Pancreas (tissue), 10 donors: ENCODE measurements at regions not wholly inside any gene's neighbourhood (a gene's known extent, or its start where the extent isn't known, plus 50 kb on each side); places are given as distances from the start of the nearest gene placed in this dataset.
A peak's percentile ranks its signal among the peaks of the same experiment; 100 is the strongest.

Experiments
- ATAC-seq, 4 donors: fragments of 200-7000 bp; cut with Tn5 transposase; one replicate each; pipeline versions ENCODE4 v1.8.0 to v1.9.1; 2020; ENCODE audit warnings: mild to moderate bottlenecking in 4 of 4, moderate library complexity in 4 of 4
- DNase-seq, 6 donors: peaks; one replicate each; pipeline ENCODE4 v3.0.0-alpha.2; 2020
- FAIRE-seq: peaks from 2 replicates; lab custom pipeline; 2012; peaks lifted over from hg19 to GRCh38; lab: Jason Lieb, UNC
- H3K27ac ChIP-seq, 4 donors: fragments of 200-600 bp; sonication (generic); 1 replicate in 3 of 4; 2 replicates in 1 of 4; pipeline versions ENCODE4 v1.5.0 to v1.8.0; 2020
- H3K27me3 ChIP-seq, 4 donors: fragments of 200-600 bp; one replicate each; pipeline ENCODE4 v1.8.0; 2021
- H3K36me3 ChIP-seq, 3 donors: fragments of 200-600 bp; sonication (generic) in 1 of 3; one replicate each; pipeline versions ENCODE4 v1.5.0 to v1.8.0; 2020 to 2021
- H3K4me1 ChIP-seq, 3 donors: fragments of 200-600 bp; one replicate each; pipeline ENCODE4 v1.8.0; 2021
- H3K4me3 ChIP-seq, 4 donors: fragments of 200-600 bp; sonication (generic) in 2 of 4; one replicate each; pipeline versions ENCODE4 v1.5.0 to v1.8.0; 2020 to 2021
- H3K9me3 ChIP-seq, 4 donors: fragments of 200-600 bp; one replicate each; pipeline ENCODE4 v1.8.0; 2021
- CTCF ChIP-seq, 4 donors: fragments of 200-600 bp; sonication (generic) in 3 of 4; IDR thresholded peaks; one replicate each; pipeline versions ENCODE4 v1.5.0 to v1.8.0; 2021; ENCODE audit warnings: antibody characterized with exemption in 4 of 4
- WGBS, 2 donors: extraction: QIAGEN DNeasy Blood & Tissue Kit; methylation state at CpG; one replicate each; pipeline ENCODE4 v1.1.7; 2013; 5-methylcytosine and 5-hydroxymethylcytosine counted together
- intact Hi-C, 3 donors: fragments of 100-400 bp; cut with DNase I; formaldehyde crosslinking; loops; one replicate each; pipeline versions ENCODE4 v1.11.1 to v1.14.2; 2022
- donor health status: healthy with polysubstance abuse.
- donor health status: DM: no; HTN: no; CAD: no; lungs with moderate emphysema.
- donor health status: DM: no; HTN: no; CAD: no.
- donor health status: control.
- donor health status: control.
- donor health status: Bipolar disorder and iron deficiency.
- donor health status: DM: yes; HTN: yes; CAD: no.
- donor health status: DM: no; HTN: no; CAD: no.
- donor health status: DM: no; HTN: no; CAD: no.
- donor health status: DM: yes; HTN: yes; CAD: no.

- DNase-seq: no peak
- intact Hi-C loops: no loop called here
- no peak for FAIRE-seq
Observed at GRCh38 chr18:34627137-34627920, 82.8 kb upstream of the DTNA start.

GRCh38 chr18:34631093-34631966 lies 78.8 kb upstream of the DTNA start:
- no peaks in the 10 kb centered on the region for H3K9me3 ChIP-seq
- H3K4me3 ChIP-seq: no peak overlapping the region
- H3K27me3 ChIP-seq: no peaks in the 10 kb centered on the region
- peak in 2 of 4 donors; percentile 33 to 35 for ATAC-seq
- intact Hi-C loops: no loop called here
- 88 to 92% methylated on average over 4 of the region's 4 CpGs for WGBS, 2 donors
- H3K36me3 ChIP-seq: no peaks in the 10 kb centered on the region
- no peak for FAIRE-seq
- peaks cover 0 to 14% (median 4%) of the 10 kb centered on the region in 3 donors for H3K4me1 ChIP-seq
- no peak for DNase-seq
- no peak for TF ChIP-seq CTCF (IDR thresholded peaks at IDR 0.05)
- H3K27ac ChIP-seq: no peak overlapping the region

More at GRCh38 chr18:34627137-34627920, 82.8 kb upstream of the DTNA start:
- H3K4me1 ChIP-seq: peaks cover 0 to 20% (median 4%) of the 10 kb centered on the region in 3 donors
- WGBS, 2 donors: 53 to 64% methylated on average over 2 of the region's 2 CpGs
- no peak for TF ChIP-seq CTCF (IDR thresholded peaks at IDR 0.05)
- H3K27ac ChIP-seq: peak overlapping the region in 1 of 4 donors; percentile 3
- no peaks in the 10 kb centered on the region for H3K9me3 ChIP-seq
- ATAC-seq: peak; percentile 15 to 74 (median 62)
- H3K36me3 ChIP-seq: no peaks in the 10 kb centered on the region
- no peak overlapping the region for H3K4me3 ChIP-seq
- H3K27me3 ChIP-seq: no peaks in the 10 kb centered on the region

GRCh38 chr18:34632321-34632720 lies 77.8 kb upstream of the DTNA start:
- intact Hi-C loops: no loop called here
- no peaks in the 10 kb centered on the region for H3K27me3 ChIP-seq
- H3K9me3 ChIP-seq: no peaks in the 10 kb centered on the region
- no peak overlapping the region for H3K4me3 ChIP-seq
- peaks cover 0 to 10% (median 4%) of the 10 kb centered on the region in 3 donors for H3K4me1 ChIP-seq
- TF ChIP-seq CTCF (IDR thresholded peaks at IDR 0.05): no peak
- FAIRE-seq (no peak), ATAC-seq (no peak), DNase-seq (no peak)
- no peaks in the 10 kb centered on the region for H3K36me3 ChIP-seq
- no peak overlapping the region for H3K27ac ChIP-seq
- 78 to 81% methylated on average over 3 of the region's 3 CpGs for WGBS, 2 donors

GRCh38 chr18:34633368-34633767 lies 76.7 kb upstream of the DTNA start:
- WGBS, 2 donors: 85 to 88% methylated on average over 1 of the region's 1 CpG
- ATAC-seq (no peak), FAIRE-seq (no peak), DNase-seq (no peak)
- H3K4me1 ChIP-seq: peaks cover 0 to 3% (median 3%) of the 10 kb centered on the region in 3 donors
- no peak overlapping the region for H3K27ac ChIP-seq
- no peak for TF ChIP-seq CTCF (IDR thresholded peaks at IDR 0.05)
- intact Hi-C loops: no loop called here
- no peaks in the 10 kb centered on the region for H3K27me3 ChIP-seq
- no peaks in the 10 kb centered on the region for H3K9me3 ChIP-seq
- H3K4me3 ChIP-seq: no peak overlapping the region
- no peaks in the 10 kb centered on the region for H3K36me3 ChIP-seq
